Immature natural killer cell (primary cell): ENCODE measurements at regions not wholly inside any gene's neighbourhood (a gene's known extent, or its start where the extent isn't known, plus 50 kb on each side); places are given as distances from the start of the nearest gene placed in this dataset.
"Not testable (repeated sequence)": the region's sequence is repeated elsewhere in the genome, so short reads cannot be mapped to it uniquely, and the experiment has no call there.

Experiments
- DNase-seq, 3 donors: peaks; one replicate each; pipeline ENCODE4 v3.0.0; 2022; ENCODE audit warnings: mixed read lengths in 1 of 3
- H3K27ac Mint-ChIP-seq, 6 donors: one replicate each; pipeline ENCODE4 v1.8.0; 2020; ENCODE audit warnings: mixed read lengths in 6 of 6, mild to moderate bottlenecking in 5 of 6, inconsistent platforms in 4 of 6, moderate library complexity in 3 of 6
- H3K27me3 Mint-ChIP-seq, 3 donors: one replicate each; pipeline ENCODE4 v1.8.0; 2020 to 2021; ENCODE audit warnings: low read depth in 3 of 3, mild to moderate bottlenecking in 3 of 3, mixed read lengths in 3 of 3, moderate library complexity in 3 of 3, inconsistent platforms in 1 of 3
- H3K36me3 Mint-ChIP-seq, 3 donors: one replicate each; pipeline ENCODE4 v1.8.0; 2020; ENCODE audit warnings: mixed read lengths in 3 of 3, inconsistent platforms in 2 of 3, mild to moderate bottlenecking in 2 of 3
- H3K4me1 Mint-ChIP-seq, 2 donors: one replicate each; pipeline ENCODE4 v1.8.0; 2020; ENCODE audit warnings: inconsistent platforms in 2 of 2, mild to moderate bottlenecking in 2 of 2, mixed read lengths in 2 of 2, moderate library complexity in 1 of 2
- H3K4me3 Mint-ChIP-seq, 5 donors: one replicate each; pipeline ENCODE4 v1.8.0; 2020; ENCODE audit warnings: mild to moderate bottlenecking in 5 of 5, mixed read lengths in 5 of 5, inconsistent platforms in 3 of 5, moderate library complexity in 3 of 5
- H3K9me3 Mint-ChIP-seq, 6 donors: one replicate each; pipeline ENCODE4 v1.8.0; 2020; ENCODE audit warnings: mild to moderate bottlenecking in 6 of 6, mixed read lengths in 6 of 6, inconsistent platforms in 4 of 6, moderate library complexity in 3 of 6

DNA sequence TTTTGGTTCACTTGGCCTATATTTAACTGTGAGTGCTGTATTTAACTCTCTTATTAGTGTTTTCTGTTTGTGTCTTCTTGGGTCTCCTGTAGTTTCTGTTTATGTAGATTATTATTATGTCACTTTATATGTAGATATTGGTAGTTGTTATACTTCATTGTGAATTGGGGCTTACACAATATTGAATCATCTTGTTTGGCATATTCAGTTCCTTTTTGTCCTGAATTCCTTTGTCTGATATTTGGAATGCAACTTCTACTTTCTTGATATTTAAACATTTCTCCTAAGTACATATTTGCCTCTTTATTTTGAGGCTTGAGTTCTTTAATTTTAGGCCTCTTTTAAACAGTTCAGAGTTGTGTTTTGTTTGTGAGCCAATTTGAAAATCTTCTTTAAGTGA, 544.8 kb upstream of the ADGRL3 start:
- peaks cover 0 to 3% (median 0%) of the 10 kb centered on the region in 3 donors for H3K36me3 Mint-ChIP-seq
- H3K27me3 Mint-ChIP-seq = peaks cover 0 to 4% (median 0%) of the 10 kb centered on the region in 3 donors
- no peak for DNase-seq
- no peak overlapping the region for H3K4me3 Mint-ChIP-seq
- no peaks in the 10 kb centered on the region for H3K4me1 Mint-ChIP-seq
- H3K9me3 Mint-ChIP-seq = peaks cover 2 to 45% (median 20%) of the 10 kb centered on the region in 6 donors
- H3K27ac Mint-ChIP-seq = no peak overlapping the region

DNA sequence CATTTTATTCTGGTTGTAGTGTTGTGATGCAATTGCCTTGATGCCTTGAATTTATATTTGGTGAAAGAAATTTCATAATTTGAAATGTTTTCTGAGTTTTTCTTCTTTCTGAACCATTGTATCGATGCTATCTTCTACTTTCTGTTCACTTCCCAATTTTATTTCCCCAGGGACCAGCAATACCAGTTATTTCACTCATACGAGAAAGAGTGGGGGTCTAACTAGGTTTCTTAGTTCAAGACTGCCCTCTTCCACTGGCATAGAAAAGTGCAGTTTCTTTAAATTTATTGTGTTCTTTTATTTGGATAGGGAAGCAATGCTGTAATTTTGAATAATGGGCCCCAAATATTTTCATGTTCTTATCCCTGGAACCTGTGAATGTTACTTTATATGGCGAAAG, 544.0 kb upstream of the ADGRL3 start:
- peaks cover 2 to 41% (median 19%) of the 10 kb centered on the region in 6 donors for H3K9me3 Mint-ChIP-seq
- H3K27ac Mint-ChIP-seq = no peak overlapping the region
- no peak for DNase-seq
- H3K36me3 Mint-ChIP-seq = peaks cover 0 to 3% (median 0%) of the 10 kb centered on the region in 3 donors
- H3K4me1 Mint-ChIP-seq = no peaks in the 10 kb centered on the region
- peaks cover 0 to 4% (median 0%) of the 10 kb centered on the region in 3 donors for H3K27me3 Mint-ChIP-seq
- H3K4me3 Mint-ChIP-seq = no peak overlapping the region

DNA sequence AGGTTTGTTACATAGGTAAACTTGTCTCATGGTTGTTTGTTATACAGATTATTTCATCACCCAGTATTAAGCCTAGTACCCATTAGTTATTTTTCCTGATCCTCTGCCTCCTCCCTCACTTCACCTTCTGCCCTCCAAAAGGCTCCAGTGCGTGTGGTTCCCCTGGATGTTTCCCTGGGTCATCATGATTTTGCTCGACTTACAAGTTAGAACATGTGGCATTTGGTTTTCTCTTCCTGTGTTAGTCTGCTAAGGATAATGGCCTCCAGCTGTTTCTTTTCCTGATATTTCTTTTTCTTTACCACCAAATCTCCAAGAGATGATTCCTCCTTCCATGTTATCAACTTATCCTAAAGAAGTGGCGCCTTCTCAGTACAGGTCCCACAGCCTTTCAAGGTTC, 543.1 kb upstream of the ADGRL3 start:
- no peak overlapping the region for H3K4me3 Mint-ChIP-seq
- H3K27ac Mint-ChIP-seq = no peak overlapping the region
- no peak for DNase-seq
- H3K9me3 Mint-ChIP-seq = peaks cover 2 to 47% (median 19%) of the 10 kb centered on the region in 6 donors
- H3K4me1 Mint-ChIP-seq = no peaks in the 10 kb centered on the region
- peaks cover 0 to 3% (median 0%) of the 10 kb centered on the region in 3 donors for H3K36me3 Mint-ChIP-seq
- H3K27me3 Mint-ChIP-seq = peaks cover 0 to 4% (median 0%) of the 10 kb centered on the region in 3 donors

DNA sequence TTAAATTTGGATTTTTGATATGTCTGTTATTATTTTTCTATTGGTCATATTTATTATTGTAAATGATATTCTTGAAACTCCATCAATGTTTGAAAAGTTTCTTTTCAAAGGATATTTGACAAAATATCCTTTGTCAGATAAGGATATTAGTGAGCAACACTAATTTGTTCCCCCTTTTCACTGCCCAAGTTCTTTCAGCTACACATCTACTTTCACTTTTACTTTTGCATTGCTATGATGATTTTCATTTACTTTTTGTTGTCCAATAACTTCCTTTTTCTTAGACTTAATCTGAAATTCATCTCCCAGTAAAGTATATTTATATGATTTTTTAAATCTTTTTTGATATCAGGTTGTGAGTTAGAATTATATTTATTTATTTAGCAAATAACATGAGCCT, 542.3 kb upstream of the ADGRL3 start:
- peaks cover 2 to 53% (median 19%) of the 10 kb centered on the region in 6 donors for H3K9me3 Mint-ChIP-seq
- no peak for DNase-seq

DNA sequence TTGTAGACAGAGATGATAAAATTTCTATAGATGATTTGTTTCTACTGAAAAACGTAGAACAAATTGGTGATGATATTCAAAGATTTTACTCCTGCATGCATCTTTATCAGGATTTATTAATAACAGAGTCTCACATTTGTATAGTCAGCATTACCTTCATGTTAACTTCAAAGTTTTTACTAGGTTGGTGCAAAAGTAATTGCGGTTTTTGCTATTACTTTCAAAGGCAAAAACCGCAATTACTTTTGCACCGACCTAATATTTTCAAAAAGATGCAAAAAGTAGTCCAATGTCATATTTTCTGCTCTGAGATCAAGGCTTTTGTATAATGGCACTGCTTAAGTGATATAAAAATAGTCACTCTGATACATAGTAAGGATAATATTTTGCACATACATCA, 536.4 kb upstream of the ADGRL3 start:
- H3K9me3 Mint-ChIP-seq = peaks cover 0 to 50% (median 11%) of the 10 kb centered on the region in 6 donors
- no peaks in the 10 kb centered on the region for H3K27me3 Mint-ChIP-seq
- peaks cover 0 to 3% (median 0%) of the 10 kb centered on the region in 3 donors for H3K36me3 Mint-ChIP-seq
- H3K4me1 Mint-ChIP-seq = no peaks in the 10 kb centered on the region
- DNase-seq = no peak
- H3K4me3 Mint-ChIP-seq = no peak overlapping the region
- no peak overlapping the region for H3K27ac Mint-ChIP-seq

More for the DNA sequence above, 542.3 kb upstream of the ADGRL3 start:
- H3K27me3 Mint-ChIP-seq = peaks cover 0 to 4% (median 0%) of the 10 kb centered on the region in 3 donors
- no peak overlapping the region for H3K4me3 Mint-ChIP-seq
- no peaks in the 10 kb centered on the region for H3K4me1 Mint-ChIP-seq
- H3K36me3 Mint-ChIP-seq = peaks cover 0 to 3% (median 0%) of the 10 kb centered on the region in 3 donors
- no peak overlapping the region for H3K27ac Mint-ChIP-seq

DNA sequence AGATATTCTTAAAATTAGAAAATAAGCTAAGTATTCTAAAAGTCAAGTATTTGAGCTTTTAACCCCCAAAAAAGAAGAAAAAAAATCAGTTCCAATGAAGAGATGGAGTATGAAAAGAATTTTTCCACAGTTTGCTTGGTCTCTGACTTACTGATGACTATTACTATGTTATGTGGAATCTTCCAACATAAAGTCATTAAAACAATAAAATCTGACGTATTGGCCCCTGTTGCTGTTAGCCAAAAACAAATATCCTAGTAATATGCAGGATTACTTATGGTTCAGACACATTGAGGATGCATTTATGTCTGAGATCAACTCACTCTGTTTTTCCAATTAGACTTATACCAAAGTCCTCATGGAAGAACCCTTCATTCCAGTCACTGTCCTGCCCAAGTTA, 517.2 kb upstream of the ADGRL3 start:
- H3K27me3 Mint-ChIP-seq = no peaks in the 10 kb centered on the region
- peaks cover 7 to 49% (median 17%) of the 10 kb centered on the region in 6 donors for H3K9me3 Mint-ChIP-seq
- no peak overlapping the region for H3K4me3 Mint-ChIP-seq
- H3K4me1 Mint-ChIP-seq = no peaks in the 10 kb centered on the region
- no peak overlapping the region for H3K27ac Mint-ChIP-seq
- H3K36me3 Mint-ChIP-seq = no peaks in the 10 kb centered on the region
- no peak for DNase-seq

DNA sequence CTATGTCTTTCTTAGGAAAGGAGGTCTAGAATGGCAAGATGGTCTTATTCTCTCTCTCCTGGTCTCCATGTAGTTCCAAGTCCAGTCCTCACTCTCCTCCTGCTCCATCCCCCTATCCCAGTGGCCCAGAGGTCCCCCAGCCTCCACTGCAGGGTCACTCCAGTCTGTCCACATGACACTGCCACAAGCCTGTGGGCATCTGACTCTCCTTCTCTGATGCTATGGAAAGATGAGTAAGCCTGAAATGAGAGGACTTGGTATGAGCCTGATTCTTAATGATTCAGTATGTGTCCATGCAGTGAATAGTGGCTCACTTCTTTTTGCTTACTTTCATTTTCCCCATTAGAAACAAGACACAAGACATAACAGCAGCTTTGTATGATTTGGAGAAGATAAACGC, 516.8 kb upstream of the ADGRL3 start:
- Mint-ChIP-seq H3K9me3 (peaks cover 7 to 49% (median 15%) of the 10 kb centered on the region in 6 donors), H3K27me3 (no peaks in the 10 kb centered on the region), H3K4me3 (no peak overlapping the region), H3K36me3 (no peaks in the 10 kb centered on the region), H3K27ac (no peak overlapping the region), H3K4me1 (no peaks in the 10 kb centered on the region)
- DNase-seq = no peak

DNA sequence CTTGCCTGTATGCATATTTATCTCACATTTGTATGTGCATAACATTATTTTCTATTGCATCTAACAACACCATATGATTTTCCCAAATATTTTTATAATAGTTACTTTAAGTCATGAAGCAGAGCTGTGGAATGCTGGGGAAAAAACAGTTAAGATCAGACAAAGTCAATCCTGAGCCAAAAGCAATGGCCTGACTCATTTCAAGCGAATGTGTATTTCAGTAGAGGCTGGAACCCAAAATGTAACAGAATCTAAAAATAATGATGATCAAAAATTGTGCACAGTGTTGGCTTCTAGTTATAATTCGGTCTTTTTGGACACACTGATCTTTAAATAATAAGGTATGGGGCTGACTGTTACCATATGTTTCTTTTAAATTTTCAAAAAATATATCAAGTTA, 516.2 kb upstream of the ADGRL3 start:
- DNase-seq = no peak
- no peak overlapping the region for H3K4me3 Mint-ChIP-seq
- H3K36me3 Mint-ChIP-seq = no peaks in the 10 kb centered on the region
- no peak overlapping the region for H3K27ac Mint-ChIP-seq
- no peaks in the 10 kb centered on the region for H3K4me1 Mint-ChIP-seq
- no peaks in the 10 kb centered on the region for H3K27me3 Mint-ChIP-seq
- peaks cover 7 to 54% (median 15%) of the 10 kb centered on the region in 6 donors for H3K9me3 Mint-ChIP-seq

DNA sequence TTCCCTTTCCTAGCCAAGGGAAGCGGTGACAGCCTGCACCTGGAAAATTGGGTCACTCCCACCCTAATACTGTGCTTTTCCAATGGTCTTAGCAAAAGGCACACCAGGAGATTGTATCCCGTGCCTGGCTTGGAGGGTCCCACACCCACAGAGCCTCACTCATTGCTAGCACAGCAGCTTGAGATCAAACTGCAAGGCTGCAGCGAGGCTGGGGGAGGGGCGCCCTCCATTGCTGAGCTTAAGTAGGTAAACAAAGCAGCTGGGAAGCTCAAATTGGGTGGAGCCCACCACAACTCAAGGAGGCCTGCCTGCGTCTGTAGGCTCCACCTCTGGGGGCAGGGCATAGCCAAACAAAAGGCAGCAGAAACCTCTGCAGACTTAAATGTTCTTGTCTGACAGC, 504.1 kb upstream of the ADGRL3 start:
- H3K9me3 Mint-ChIP-seq = peaks cover 17 to 71% (median 40%) of the 10 kb centered on the region in 6 donors
- not testable (repeated sequence) for H3K27ac Mint-ChIP-seq, H3K4me1 Mint-ChIP-seq, H3K36me3 Mint-ChIP-seq, H3K4me3 Mint-ChIP-seq, DNase-seq, H3K27me3 Mint-ChIP-seq

DNA sequence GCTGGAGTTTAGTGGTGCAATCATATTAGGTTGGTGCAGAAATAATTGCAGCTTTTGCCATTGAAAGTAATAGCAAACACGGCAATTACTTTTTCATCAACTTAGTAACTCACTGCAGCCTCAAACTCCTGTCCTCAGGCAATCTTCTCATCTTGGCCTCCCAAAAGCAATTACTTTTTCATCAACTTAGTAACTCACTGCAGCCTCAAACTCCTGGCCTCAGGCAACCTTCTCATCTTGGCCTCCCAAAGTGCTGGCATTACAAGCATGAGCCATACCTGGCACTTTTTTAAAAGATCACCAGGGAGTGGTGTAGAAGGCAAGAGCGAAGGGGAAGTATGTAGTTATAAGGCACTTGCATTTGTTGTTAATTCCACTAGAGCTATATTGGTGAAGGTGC, 491.1 kb upstream of the ADGRL3 start:
- Mint-ChIP-seq H3K27ac (no peak overlapping the region), H3K27me3 (no peaks in the 10 kb centered on the region), H3K9me3 (peaks cover 7 to 41% (median 19%) of the 10 kb centered on the region in 6 donors), H3K36me3 (no peaks in the 10 kb centered on the region), H3K4me1 (no peaks in the 10 kb centered on the region), H3K4me3 (no peak overlapping the region)
- no peak for DNase-seq

DNA sequence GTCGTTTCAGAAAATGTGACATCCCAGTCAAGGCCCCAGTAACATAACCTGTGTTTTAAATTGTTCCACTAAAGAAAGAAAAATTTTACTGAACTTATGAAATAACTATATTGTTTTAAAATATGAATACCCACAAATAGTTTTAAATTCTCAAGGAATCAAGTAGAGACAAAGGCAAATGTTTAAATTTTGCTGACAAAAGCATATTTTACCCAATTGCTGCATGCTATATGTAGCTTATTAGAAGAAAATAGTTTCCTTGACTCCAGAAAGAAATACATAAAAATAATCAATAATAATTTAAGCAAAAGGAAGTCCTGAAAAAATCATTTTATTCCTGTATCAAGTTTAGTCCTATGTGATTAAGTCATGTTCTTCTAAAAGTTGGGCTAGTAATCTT, 481.3 kb upstream of the ADGRL3 start:
- Mint-ChIP-seq H3K9me3 (peaks cover 8 to 46% (median 23%) of the 10 kb centered on the region in 6 donors), H3K27me3 (peaks cover 0 to 3% (median 2%) of the 10 kb centered on the region in 3 donors), H3K4me3 (no peak overlapping the region), H3K27ac (no peak overlapping the region), H3K36me3 (no peaks in the 10 kb centered on the region), H3K4me1 (no peaks in the 10 kb centered on the region)
- DNase-seq = no peak

DNA sequence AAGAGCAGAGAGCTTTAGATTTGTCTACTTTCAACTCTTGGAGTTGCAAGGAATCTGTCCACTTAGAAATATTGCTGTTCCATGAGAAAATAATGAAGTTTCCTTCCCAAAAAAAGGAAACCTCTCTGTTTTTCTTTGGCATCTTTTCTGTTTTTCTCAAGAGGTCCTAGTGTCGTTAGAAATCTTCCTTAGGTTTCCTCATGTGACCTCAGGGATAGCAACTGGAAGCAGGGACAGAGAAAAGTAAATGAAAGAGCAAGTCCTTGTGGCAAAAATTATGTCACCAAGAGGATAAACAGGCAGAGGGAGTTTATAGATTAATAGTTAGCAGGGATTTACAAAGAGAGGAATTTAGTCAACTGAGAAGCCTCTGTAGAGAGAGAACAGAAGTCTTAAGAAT, 478.4 kb upstream of the ADGRL3 start:
- no peak overlapping the region for H3K27ac Mint-ChIP-seq
- peaks cover 0 to 3% (median 2%) of the 10 kb centered on the region in 3 donors for H3K27me3 Mint-ChIP-seq
- no peak overlapping the region for H3K4me3 Mint-ChIP-seq
- DNase-seq = no peak
- H3K4me1 Mint-ChIP-seq = no peaks in the 10 kb centered on the region
- peaks cover 9 to 43% (median 18%) of the 10 kb centered on the region in 6 donors for H3K9me3 Mint-ChIP-seq
- no peaks in the 10 kb centered on the region for H3K36me3 Mint-ChIP-seq

DNA sequence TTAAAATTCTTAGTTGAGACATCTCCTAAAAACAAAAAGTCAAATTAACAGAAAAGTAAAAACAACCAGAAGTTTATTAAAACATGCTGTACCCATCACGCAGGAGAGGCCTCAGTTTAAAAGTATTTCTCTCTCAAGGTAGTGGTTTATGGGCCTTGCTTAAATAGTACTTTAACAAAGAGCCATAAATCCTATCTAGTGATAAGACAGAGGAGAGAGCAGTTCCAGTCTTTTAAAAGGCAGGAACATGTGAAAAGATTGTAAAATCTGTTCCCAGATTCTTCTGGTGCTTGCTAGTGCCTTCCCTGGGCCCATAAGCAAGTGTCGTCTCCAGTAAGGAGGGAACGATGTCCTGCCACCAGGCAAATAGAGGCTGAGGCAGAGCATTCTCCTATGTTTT, 476.3 kb upstream of the ADGRL3 start:
- H3K9me3 Mint-ChIP-seq = peaks cover 7 to 47% (median 24%) of the 10 kb centered on the region in 6 donors
- H3K27ac Mint-ChIP-seq = no peak overlapping the region
- peaks cover 0 to 3% (median 2%) of the 10 kb centered on the region in 3 donors for H3K27me3 Mint-ChIP-seq
- no peaks in the 10 kb centered on the region for H3K36me3 Mint-ChIP-seq
- no peak for DNase-seq
- H3K4me1 Mint-ChIP-seq = no peaks in the 10 kb centered on the region
- H3K4me3 Mint-ChIP-seq = no peak overlapping the region

DNA sequence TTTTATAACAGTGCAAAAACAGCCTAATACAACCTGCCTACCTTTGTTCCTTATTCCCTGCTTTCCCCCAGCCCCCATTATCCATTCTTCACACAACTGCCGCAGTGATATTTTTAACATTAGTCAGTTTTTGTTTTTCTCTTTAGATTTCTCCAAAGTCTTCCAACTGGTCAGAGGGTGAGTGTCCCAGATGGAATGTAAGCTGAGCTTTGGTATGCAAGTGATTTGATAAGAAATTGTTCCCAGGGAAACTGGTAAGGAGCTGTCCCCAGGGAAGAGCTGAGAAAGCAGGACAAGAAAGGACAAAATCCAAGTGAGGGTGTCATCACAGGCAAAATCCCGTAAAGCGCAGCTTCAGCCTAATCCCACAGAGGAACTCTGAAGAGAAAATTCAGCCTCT, 475.5 kb upstream of the ADGRL3 start:
- no peak for DNase-seq
- no peak overlapping the region for H3K27ac Mint-ChIP-seq
- H3K4me3 Mint-ChIP-seq = no peak overlapping the region
- H3K27me3 Mint-ChIP-seq = peaks cover 0 to 3% (median 2%) of the 10 kb centered on the region in 3 donors
- H3K9me3 Mint-ChIP-seq = peaks cover 7 to 55% (median 26%) of the 10 kb centered on the region in 6 donors
- H3K4me1 Mint-ChIP-seq = no peaks in the 10 kb centered on the region
- H3K36me3 Mint-ChIP-seq = no peaks in the 10 kb centered on the region

DNA sequence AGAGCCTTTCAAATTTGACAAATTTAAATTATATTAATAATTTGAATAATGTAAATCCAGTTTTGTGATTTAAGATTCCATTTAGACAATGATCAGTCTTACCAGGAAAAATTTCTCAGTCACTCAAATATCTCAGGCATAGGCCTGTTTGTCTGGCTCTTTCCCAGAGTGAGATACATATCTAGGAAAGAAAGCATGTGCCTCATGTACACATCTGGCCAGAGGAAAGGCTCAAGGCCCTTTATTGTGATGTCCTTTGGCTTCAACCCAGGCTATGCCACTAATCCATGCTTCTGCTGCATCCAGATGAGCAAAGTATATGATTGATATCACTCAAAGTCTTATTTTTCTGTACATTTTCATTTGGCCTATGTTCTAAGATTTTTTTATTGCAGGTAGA, 473.3 kb upstream of the ADGRL3 start:
- H3K27ac Mint-ChIP-seq = no peak overlapping the region
- no peaks in the 10 kb centered on the region for H3K4me1 Mint-ChIP-seq
- H3K4me3 Mint-ChIP-seq = no peak overlapping the region
- DNase-seq = no peak
- peaks cover 0 to 3% (median under 1%) of the 10 kb centered on the region in 3 donors for H3K27me3 Mint-ChIP-seq
- no peaks in the 10 kb centered on the region for H3K36me3 Mint-ChIP-seq
- H3K9me3 Mint-ChIP-seq = peaks cover 7 to 50% (median 25%) of the 10 kb centered on the region in 6 donors
